HG02852 (cell line): ENCODE measurements at regions not wholly inside any gene's neighbourhood (a gene's known extent, or its start where the extent isn't known, plus 50 kb on each side); places are given as distances from the start of the nearest gene placed in this dataset.
A peak's percentile ranks its signal among the peaks of the same experiment; 100 is the strongest.
"Not testable (repeated sequence)": the region's sequence is repeated elsewhere in the genome, so short reads cannot be mapped to it uniquely, and the experiment has no call there.

Experiments used
- ATAC-seq: cut with Tn5 transposase; IDR thresholded peaks from one replicate; pipeline ENCODE4 v1.9.1; 2021; ENCODE audit warnings: mild to moderate bottlenecking, moderate library complexity; ENCODE audit not compliant: unreplicated experiment

DNA sequence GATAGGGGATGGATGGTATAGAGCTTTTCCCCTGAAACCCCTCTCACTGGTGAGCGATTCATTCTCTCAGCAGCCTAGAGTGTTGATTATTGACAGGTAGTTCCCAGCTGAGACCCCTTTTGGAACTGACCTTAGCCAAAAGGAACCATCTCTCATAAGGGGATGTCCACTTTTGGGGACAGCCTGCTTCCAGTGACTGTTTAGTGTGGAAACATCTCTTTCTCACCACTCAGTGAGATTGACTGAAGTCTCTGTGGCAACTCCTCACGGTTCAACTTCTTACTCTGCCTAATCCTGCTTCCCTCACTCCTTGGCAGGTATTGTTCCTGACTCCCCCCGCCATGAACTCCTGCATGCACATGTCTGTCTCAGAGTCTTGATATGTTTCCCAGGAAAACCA, 529.2 kb upstream of the ATP2B1 start:
- no peak for ATAC-seq

DNA sequence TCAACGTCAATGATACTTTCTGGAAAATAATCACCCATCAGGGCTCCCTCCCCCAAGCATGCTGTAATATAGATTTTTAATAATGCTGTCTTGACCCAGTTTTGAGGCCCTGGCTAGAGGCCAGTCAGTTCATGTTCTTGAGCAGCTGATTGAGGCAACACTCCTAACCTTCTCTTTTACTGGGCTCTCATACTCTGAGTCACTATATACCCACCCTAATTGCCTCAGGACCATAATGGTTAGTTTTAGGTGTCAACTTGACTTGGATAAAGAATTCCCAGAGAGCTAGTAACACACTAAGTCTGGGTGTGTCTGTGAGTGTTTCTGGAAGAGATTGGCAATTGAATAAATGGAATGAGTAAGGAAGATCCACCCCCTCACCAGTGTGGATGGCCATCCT, 527.0 kb upstream of the ATP2B1 start:
- ATAC-seq = no peak

DNA sequence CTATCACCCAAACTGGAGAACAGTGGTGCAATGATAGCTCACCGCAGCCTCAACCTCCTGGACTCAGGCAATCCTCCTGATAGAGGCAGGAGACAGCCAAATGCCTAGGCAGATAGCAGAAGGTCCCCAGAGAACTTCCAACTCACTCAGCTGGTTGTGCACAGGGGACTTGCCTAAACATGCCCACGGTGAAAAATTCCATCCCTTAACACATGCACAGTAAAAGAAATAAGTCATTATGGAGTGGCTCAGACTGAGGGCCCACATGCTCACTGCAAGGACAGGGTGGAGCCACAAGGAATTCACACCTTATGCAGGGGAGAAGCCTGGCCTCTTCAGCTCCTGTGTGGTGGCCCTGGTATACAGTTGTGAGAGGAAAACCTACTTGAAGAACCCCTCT, 525.8 kb upstream of the ATP2B1 start:
- no peak for ATAC-seq

DNA sequence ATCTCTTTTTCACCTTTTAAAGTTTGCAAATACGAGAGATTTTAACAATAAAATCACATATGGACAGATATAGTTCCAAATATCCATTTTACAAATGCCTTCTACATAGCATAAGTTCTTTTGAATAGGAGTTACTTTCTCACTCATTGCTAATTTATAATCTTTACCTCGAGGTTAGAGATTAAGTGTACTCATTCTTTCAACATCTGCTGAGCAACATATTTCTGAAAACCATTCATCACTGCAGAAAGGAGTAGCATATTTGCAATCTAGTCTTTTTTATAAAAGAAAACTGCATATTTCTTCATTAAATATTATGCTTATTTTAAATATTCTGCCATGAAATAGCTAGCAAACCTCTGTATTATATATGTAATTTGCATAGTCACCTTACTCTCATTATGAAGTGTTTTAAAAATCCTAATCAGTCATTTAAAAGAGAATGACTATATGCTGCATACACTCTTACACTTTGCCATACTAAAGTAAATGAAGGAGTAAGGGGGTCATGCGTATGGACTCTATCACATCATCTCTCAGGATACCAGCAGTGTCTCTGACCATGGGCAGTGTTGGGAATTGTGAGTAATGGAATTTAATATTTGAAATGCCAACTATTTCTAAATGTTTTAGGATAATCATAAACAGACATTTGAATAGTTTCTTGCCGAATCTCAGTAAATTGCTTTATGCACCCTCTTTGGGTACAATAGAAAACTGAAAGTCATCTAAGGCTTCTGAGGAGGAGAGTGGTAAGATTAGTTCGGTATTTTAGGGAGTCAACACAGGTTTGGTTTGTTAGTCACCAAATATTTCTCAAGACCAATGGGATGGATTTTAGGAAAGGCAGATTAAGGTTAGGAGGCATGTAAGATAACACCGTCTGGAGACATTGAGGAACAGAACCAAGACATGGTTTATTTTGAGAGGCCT, 524.8 kb upstream of the ATP2B1 start:
- ATAC-seq = no peak

DNA sequence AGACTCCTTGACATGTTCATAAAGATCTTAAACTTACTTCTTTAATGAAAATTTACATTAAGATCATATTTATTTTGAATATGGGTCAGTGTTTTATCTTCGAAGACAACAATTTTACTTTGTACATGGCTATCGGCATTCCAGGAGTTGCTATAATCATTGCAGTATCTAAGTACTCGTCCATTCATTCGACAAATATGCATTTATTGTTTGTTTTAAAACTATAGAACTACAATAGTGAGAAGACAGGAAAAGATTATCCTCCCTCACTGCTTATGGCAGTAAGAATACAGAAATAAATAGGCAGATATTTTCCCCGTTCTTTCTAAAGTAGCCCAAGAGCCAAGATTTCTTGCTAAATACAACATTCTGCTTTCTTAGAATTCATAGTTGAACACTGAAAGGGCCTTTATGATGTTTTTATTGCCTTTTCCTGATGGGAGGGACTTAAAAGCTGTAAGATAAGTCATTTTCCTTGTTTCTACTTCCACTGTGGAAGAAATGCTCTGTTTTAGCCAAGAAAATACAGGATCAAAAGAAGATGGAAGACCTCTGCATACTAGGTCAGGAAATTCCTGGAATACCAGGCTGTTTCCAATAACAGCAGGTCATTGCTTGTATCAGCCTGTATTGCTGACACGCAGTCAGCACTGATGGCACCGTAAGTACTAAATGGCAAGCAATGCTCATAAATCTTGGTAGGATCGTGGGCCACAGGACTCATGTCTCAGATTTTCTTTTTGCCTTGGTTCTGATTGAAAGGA, 521.0 kb upstream of the ATP2B1 start:
- no peak for ATAC-seq

DNA sequence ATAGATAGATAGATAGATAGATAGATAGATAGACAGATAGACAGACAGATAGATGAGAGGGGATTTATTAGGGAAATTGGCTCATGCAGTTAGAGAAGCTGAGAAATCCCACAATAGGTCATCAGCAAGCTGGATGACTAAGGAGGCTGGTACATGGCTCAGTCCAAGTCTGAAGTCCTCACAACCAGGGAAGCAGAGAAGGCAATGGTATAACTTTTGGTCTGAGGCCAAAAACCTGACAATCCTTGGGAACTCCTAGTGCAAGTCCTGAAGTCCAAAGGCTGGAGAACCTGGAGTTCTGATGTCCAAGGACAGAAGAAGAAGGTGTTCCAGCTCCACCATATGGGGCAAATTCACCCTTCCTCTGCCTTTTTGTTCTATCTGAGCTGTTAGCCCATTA, 517.6 kb upstream of the ATP2B1 start:
- ATAC-seq = no peak

DNA sequence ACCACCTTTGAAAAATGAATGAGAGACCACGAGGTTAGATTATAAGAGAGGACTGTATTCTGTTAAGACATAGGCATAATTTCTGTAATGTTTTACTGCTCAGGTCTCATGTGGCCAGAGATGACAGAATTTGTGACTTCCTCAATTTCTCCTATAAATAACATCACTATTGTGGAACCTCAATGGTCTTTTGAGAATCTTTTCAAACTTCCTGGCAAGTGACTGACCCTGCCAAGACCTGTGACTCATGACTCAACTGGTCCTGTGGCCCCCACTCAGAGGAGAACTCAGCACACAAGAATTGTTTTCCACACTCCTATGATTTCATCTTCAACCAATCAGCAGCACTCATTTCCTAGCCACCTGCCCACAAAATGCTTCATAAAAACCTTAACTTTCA, 508.2 kb upstream of the ATP2B1 start:
- ATAC-seq = peak; percentile 40

DNA sequence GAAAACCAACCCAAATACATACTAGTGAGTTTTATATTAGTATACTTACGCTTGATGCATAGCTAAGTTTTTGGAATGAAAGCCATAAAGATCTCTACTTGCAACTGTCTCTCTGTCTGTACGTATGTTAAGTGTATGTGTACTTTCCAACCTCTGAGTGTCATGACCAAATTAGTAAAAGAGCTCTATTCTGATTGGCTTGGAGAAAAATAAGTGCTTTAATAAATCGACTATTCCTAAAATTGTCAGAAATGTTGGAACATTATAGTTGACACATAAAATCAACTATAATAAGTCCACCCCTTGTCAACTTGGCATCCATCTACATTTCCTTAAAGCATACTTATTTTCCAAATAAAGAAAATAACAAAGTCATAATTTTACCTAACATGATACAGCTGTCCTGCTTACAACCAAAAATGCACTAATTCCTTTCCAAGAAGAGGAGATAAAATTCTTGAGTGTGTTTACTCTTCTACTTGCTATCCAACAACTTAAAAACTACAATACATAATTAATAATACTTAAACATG, 507.4 kb upstream of the ATP2B1 start:
- ATAC-seq = no peak

DNA sequence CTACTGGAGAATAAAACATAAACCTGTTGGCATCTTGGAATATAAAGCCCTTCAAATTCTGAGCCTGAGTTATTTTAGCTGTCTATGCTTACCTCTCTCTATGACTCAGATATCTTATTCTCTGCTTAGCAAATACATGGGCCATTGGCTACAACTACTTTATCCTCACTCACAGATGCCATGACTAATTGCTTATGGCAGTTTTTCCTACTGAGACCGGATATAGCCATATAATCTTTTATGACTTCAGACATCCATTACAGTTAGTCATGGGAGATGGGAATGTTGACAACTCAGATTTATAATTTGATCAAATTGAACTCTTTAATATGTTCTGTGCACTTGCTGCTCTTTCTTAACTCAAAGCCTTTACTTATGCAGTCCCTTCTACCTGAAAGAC, 502.4 kb upstream of the ATP2B1 start:
- ATAC-seq = no peak

DNA sequence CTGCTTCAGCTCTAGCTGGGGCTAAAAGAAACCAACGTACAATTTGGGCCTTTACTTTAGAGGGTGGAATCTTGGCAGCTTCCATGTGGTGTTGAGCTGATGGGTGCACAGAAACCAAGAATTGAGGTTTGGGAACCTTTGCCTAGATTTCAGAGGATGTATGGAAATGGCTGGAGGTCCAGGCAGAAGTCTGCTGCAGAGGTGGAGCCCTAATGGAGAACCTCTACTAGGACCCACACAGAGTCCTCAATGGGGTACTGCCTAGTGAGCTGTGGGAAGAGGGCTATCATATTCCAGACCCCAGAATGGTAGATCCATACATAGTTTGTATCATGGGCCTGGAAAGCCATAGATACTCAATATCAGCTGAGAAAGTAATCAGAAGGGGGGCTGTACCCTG, 500.4 kb upstream of the ATP2B1 start:
- no peak for ATAC-seq

DNA sequence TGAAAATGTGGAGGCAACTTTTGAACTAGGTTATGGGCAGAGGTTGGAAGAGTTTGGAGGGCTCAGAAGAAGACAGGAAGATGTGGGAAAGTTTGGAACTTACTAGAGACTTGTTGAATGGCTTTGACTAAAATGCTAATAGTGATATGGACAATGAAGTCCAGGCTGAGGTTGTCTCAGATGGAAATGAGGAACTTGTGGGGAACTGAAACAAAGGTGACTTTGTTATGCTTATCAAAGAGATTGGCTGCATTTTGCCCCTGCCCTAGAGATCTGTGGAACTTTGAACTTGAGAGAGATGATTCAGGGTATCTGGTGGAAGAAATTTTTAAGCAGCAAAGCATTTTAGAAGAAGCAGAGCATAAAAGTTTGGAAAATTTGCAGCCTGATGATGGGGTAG, 499.7 kb upstream of the ATP2B1 start:
- ATAC-seq = not testable (repeated sequence)

DNA sequence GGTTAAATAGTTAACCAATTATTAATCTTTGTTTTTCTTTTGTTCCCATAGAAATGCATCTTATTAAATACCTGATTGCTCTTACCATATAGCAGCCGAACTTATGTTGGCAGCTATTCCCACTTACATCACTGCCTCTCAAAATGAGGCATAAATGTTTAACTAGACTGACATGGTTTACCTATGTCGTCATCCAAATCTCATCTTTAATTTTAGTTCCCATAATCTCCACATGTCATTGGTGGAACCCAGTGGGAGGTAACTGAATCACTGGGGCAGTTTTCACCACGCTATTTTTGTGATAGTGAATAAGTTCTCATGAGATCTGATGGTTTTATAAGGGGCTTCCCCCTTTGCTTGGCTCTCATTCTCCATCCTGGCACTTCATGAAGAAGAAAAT, 499.2 kb upstream of the ATP2B1 start:
- no peak for ATAC-seq

DNA sequence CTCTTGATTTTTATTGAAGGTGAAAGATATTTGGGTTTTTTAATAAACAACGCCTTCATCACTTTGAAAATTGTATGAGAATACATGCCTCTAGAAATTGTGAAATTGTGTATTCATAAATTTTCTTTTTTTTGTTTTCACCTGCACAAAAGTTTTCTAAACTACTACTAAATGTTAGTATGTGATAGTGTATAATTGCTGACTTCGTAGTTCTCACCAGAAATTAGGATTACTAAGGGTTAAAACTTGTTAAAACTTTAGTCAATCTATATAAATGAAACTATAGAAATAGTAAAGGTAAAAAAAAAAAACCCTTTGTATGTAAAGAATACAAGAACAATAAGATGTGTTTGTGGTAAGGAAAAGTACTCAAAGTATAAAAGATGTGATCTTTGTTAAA, 496.5 kb upstream of the ATP2B1 start:
- no peak for ATAC-seq

DNA sequence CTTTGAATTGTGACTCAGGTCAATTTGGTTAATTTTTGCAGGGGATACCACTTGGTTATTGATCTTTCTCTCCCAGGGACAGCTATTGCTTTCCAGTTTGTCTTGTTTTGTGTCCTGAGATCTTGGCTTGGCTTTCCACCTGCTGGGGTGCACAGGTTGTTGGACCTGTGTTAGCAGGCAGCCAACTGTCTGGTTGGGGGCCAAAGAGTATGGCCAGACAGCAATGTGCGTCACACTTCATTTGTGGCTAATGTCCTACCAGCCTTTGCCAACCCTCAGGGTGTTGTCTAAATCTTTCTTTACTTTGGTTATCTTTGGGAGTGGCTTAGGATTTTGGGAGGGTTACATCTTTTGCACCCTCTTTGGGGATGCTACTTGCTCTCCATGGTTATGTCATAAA, 494.9 kb upstream of the ATP2B1 start:
- no peak for ATAC-seq

DNA sequence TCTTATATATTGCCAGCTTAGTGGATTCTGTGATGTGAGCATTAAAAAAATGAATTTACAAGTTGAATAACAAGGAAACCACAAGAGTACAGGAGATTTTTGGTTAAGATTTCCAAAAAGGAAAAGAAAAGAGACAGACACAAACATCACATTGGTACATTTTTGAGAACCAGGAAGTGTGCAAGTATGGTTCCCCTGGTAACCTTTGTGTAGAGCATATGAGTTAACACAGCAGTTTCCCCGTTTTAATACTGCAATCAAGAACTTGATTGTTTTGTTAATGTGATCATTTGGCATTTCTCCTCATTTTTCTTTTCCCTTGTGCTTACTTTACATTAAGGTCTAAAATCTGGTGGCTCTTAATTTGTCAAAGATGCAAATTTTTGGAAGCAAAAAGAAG, 490.4 kb upstream of the ATP2B1 start:
- ATAC-seq = no peak

DNA sequence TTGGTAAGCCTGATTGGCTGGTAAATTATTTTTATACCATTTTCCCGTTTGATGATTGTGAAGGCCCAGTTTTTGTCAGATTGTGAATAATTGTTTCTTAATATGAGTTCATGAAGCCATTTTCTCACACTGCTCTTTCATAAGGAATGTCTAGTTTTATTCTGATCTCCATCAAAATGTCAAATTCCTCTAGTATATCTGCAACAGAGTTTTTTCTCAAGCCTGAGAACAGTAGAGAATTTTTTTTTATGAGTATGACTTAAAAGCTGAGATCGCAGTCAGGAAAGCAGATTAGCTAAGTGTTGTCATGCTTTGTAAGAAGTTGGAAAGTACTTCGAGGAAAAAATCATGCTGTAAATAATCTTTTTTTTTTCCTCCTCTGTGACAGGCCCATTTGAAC, 484.9 kb upstream of the ATP2B1 start:
- ATAC-seq = no peak

DNA sequence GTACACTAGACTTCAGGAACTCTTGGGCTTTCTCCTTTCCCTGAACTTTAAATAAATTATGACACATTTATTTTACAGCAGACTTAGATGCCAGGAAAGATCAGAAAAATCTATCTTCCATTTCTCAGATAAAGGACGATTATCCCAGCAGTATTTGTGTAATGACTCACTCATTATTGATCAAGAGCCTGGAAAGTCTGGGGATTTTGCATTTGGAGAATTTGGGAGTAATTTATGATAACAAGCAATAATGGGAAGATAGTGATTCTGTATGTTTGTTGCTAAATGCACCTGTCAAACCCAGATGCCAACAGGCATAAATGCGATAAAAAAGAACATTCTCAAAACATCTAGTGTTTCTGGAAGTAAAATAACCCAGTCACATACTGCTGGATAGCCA, 480.2 kb upstream of the ATP2B1 start:
- ATAC-seq = no peak

DNA sequence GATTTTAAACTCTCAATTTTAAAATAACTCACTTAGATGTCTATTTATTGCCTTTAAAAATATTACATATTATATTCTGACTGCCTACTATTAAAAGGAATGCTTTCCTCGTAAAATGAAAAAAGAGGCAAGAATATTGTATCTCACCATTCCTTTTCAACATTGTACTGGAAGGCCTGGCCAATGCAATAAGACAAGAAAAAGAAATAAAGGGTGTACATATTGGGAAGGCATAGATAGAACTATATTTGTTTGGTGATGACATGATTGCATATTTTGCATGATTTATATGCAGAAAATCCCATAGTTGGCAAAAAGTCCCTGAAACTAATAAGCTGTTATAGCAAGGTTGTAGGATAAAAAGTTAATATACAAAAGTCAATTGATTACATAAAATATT, 474.6 kb upstream of the ATP2B1 start:
- ATAC-seq = no peak

DNA sequence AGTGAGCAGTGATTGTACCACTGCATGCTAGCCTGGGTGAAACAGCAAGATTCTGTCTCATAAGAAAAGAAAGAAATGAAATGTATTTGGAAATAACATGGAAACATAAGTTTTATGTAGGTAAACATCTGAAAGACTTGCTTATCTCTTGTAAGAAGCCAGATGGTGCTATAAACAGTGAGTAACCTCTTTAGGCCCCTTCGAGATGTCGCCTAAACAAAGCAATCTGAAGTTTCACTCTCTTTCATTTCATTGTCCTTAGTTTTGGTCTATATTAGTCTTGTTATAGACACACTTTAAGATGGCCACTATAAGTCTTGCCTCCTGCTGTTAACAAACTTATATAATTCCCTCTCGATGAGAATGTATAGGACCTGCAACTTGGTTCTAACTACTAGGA, 472.6 kb upstream of the ATP2B1 start:
- ATAC-seq = no peak

DNA sequence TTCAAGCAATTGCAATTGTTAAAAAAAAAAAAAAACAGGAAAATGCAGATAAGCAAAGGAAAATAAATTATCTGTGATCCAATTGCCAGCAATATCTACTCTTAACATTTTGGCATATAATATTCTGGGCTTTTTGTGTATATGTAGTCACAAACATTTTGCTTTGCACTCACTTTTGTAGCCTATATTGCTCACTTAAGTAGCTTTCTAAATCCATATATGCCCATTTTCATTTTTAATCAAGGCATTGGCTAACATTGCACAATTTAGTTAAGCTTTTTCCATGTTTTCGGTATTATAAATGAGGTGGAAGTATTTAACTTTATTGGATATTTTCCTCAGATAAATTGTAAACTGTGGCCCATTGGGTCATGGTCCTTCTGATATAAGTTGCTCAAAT, 466.3 kb upstream of the ATP2B1 start:
- ATAC-seq = no peak

DNA sequence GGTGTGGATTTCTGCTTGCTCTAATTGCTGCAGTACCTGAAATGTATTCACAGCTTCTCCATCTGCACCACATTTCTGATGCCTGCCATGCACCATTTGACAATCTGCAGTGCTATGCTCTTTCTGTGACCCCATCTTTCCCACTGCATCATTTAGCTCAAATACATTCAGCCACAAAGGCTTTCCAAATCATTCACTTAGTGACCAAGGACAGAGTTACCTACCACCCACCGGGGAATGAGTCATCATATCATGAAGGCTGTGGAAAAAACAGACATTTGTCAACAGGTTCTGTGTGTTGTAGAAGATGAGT, 465.5 kb upstream of the ATP2B1 start:
- peak; percentile 86 for ATAC-seq

DNA sequence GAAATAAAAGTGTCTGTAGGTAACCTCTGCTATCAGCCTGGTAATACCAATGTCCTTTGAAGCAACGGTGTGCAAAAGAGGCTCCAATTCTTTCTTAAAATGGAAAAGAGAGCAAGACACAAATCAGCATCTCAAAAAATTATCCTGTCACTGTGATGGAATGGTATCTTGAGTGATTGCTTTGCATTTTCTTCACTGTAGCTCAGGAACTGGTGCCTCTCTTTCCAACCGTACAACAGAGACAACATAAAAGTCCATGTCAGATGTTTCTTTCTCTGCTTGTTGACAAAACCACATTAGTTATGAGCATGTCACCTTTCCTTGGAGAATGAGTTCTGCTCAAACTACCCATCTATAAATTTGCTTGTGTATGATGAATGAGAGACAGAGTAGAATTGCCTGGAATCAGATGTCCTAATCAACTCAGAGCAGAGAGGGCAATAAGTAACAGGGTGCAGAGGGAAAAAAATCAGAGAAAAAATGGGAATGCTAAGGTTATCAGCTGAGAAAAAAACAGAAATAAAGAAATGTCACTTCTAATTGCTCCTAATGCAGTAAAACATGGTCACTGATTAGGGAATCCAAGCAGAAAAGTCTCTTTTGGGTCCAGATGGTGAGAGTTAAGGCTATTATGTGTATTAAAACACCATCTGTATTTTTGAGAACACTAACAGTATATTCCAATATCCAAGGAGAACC, 465.0 kb upstream of the ATP2B1 start:
- ATAC-seq = no peak
